Pancreas (tissue), 10 donors: ENCODE measurements at regions not wholly inside any gene's neighbourhood (a gene's known extent, or its start where the extent isn't known, plus 50 kb on each side); places are given as distances from the start of the nearest gene placed in this dataset.

Experiments
- ATAC-seq, 4 donors: fragments of 200-7000 bp; cut with Tn5 transposase; one replicate each; pipeline versions ENCODE4 v1.8.0 to v1.9.1; 2020; ENCODE audit warnings: mild to moderate bottlenecking in 4 of 4, moderate library complexity in 4 of 4
- DNase-seq, 6 donors: peaks; one replicate each; pipeline ENCODE4 v3.0.0-alpha.2; 2020
- FAIRE-seq: peaks from 2 replicates; lab custom pipeline; 2012; peaks lifted over from hg19 to GRCh38; lab: Jason Lieb, UNC
- H3K27ac ChIP-seq, 4 donors: fragments of 200-600 bp; sonication (generic); 1 replicate in 3 of 4; 2 replicates in 1 of 4; pipeline versions ENCODE4 v1.5.0 to v1.8.0; 2020
- H3K27me3 ChIP-seq, 4 donors: fragments of 200-600 bp; one replicate each; pipeline ENCODE4 v1.8.0; 2021
- H3K36me3 ChIP-seq, 3 donors: fragments of 200-600 bp; sonication (generic) in 1 of 3; one replicate each; pipeline versions ENCODE4 v1.5.0 to v1.8.0; 2020 to 2021
- H3K4me1 ChIP-seq, 3 donors: fragments of 200-600 bp; one replicate each; pipeline ENCODE4 v1.8.0; 2021
- H3K4me3 ChIP-seq, 4 donors: fragments of 200-600 bp; sonication (generic) in 2 of 4; one replicate each; pipeline versions ENCODE4 v1.5.0 to v1.8.0; 2020 to 2021
- H3K9me3 ChIP-seq, 4 donors: fragments of 200-600 bp; one replicate each; pipeline ENCODE4 v1.8.0; 2021
- CTCF ChIP-seq, 4 donors: fragments of 200-600 bp; sonication (generic) in 3 of 4; IDR thresholded peaks; one replicate each; pipeline versions ENCODE4 v1.5.0 to v1.8.0; 2021; ENCODE audit warnings: antibody characterized with exemption in 4 of 4
- WGBS, 2 donors: extraction: QIAGEN DNeasy Blood & Tissue Kit; methylation state at CpG; one replicate each; pipeline ENCODE4 v1.1.7; 2013; 5-methylcytosine and 5-hydroxymethylcytosine counted together
- intact Hi-C, 3 donors: fragments of 100-400 bp; cut with DNase I; formaldehyde crosslinking; loops; one replicate each; pipeline versions ENCODE4 v1.11.1 to v1.14.2; 2022
- donor health status: healthy with polysubstance abuse.
- donor health status: DM: no; HTN: no; CAD: no; lungs with moderate emphysema.
- donor health status: DM: no; HTN: no; CAD: no.
- donor health status: control.
- donor health status: control.
- donor health status: Bipolar disorder and iron deficiency.
- donor health status: DM: yes; HTN: yes; CAD: no.
- donor health status: DM: no; HTN: no; CAD: no.
- donor health status: DM: no; HTN: no; CAD: no.
- donor health status: DM: yes; HTN: yes; CAD: no.

GRCh38 chr20:4552075-4552640, 134.1 kb upstream of the PRNP start:
- FAIRE-seq (no peak), ATAC-seq (no peak), DNase-seq (no peak)
- H3K9me3 ChIP-seq, result no peaks in the 10 kb centered on the region
- 49 to 51% methylated on average over 1 of the region's 1 CpG for WGBS, 2 donors
- peaks cover 0 to 8% (median 0%) of the 10 kb centered on the region in 4 donors for H3K27me3 ChIP-seq
- no peaks in the 10 kb centered on the region for H3K36me3 ChIP-seq
- intact Hi-C loops, result no loop called here
- H3K4me1 ChIP-seq, result no peaks in the 10 kb centered on the region
- H3K27ac ChIP-seq, result no peak overlapping the region
- TF ChIP-seq CTCF (IDR thresholded peaks at IDR 0.05), result no peak
- H3K4me3 ChIP-seq, result no peak overlapping the region

- Histone ChIP-seq H3K27ac (no peak overlapping the region), H3K9me3 (no peaks in the 10 kb centered on the region), H3K36me3 (no peaks in the 10 kb centered on the region), H3K4me1 (no peaks in the 10 kb centered on the region), H3K27me3 (no peaks in the 10 kb centered on the region), H3K4me3 (no peak overlapping the region)
- intact Hi-C loops, result no loop called here
- ATAC-seq (no peak), DNase-seq (no peak), FAIRE-seq (no peak)
- no peak for TF ChIP-seq CTCF (IDR thresholded peaks at IDR 0.05)
- 48 to 63% methylated on average over 1 of the region's 1 CpG for WGBS, 2 donors
Measured at GRCh38 chr20:4550740-4551139, 135.5 kb upstream of the PRNP start.

GRCh38 chr20:4549711-4550259, 136.5 kb upstream of the PRNP start:
- 39 to 51% methylated on average over 4 of the region's 4 CpGs for WGBS, 2 donors

GRCh38 chr20:4548552-4548951, 137.7 kb upstream of the PRNP start:
- no peaks in the 10 kb centered on the region for H3K9me3 ChIP-seq

More at GRCh38 chr20:4549711-4550259, 136.5 kb upstream of the PRNP start:
- FAIRE-seq (no peak), DNase-seq (no peak), ATAC-seq (no peak)
- H3K27ac ChIP-seq, result no peak overlapping the region
- intact Hi-C loops, result no loop called here
- H3K27me3 ChIP-seq, result no peaks in the 10 kb centered on the region
- no peaks in the 10 kb centered on the region for H3K9me3 ChIP-seq
- H3K36me3 ChIP-seq, result no peaks in the 10 kb centered on the region
- H3K4me3 ChIP-seq, result no peak overlapping the region
- H3K4me1 ChIP-seq, result no peaks in the 10 kb centered on the region
- no peak for TF ChIP-seq CTCF (IDR thresholded peaks at IDR 0.05)

More at GRCh38 chr20:4548552-4548951, 137.7 kb upstream of the PRNP start:
- H3K36me3 ChIP-seq, result no peaks in the 10 kb centered on the region
- H3K4me3 ChIP-seq, result no peak overlapping the region
- ATAC-seq (no peak), DNase-seq (no peak), FAIRE-seq (no peak)
- no peaks in the 10 kb centered on the region for H3K4me1 ChIP-seq
- TF ChIP-seq CTCF (IDR thresholded peaks at IDR 0.05), result no peak
- 70 to 85% methylated on average over 2 of the region's 2 CpGs for WGBS, 2 donors
- no peaks in the 10 kb centered on the region for H3K27me3 ChIP-seq
- intact Hi-C loops, result no loop called here
- no peak overlapping the region for H3K27ac ChIP-seq
